Adipose tissue (tissue), 3 donors: ENCODE measurements at regions not wholly inside any gene's neighbourhood (a gene's known extent, or its start where the extent isn't known, plus 50 kb on each side); places are given as distances from the start of the nearest gene placed in this dataset.
"Not testable (repeated sequence)": the region's sequence is repeated elsewhere in the genome, so short reads cannot be mapped to it uniquely, and the experiment has no call there.

Source experiments
- H3K27ac ChIP-seq: one replicate; pipeline ENCODE4 v1.5.1; 2013; ENCODE audit warnings: low read depth, low read length
- WGBS, 3 donors: extraction: QIAGEN DNeasy Blood & Tissue Kit; methylation state at CpG; one replicate each; pipeline ENCODE4 v1.1.7; 2013; 5-methylcytosine and 5-hydroxymethylcytosine counted together
- donor health status: healthy with polysubstance abuse.
- donor health status: Bipolar disorder and iron deficiency.
- donor health status: healthy.

DNA sequence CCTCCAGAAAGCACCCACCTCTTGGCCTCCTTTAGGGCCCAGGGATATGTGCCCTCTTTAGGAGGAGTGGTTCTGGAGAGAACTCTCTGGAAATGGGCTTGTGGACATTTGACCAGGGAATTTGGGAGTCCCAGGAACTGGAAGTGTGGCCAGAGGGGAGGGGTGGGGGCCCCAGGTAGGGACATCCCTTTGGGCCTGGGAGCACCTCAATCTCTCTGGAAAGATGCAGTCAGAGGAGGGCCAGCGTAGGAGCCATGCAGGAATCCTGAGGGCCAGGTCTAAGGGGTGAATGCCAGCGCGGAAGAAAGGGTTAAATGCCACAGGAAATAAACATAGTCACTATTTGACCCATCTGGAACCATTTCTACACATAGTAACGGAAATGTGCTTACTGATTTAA lies 50.3 kb upstream of the ITGA11 start:
- no peak overlapping the region for H3K27ac ChIP-seq
- WGBS, 3 donors: 73 to 88% (median 82%) methylated on average over 4 of the region's 4 CpGs

GRCh38 chr15:68483165-68483564 lies 51.2 kb upstream of the ITGA11 start:
- 65 to 81% (median 78%) methylated on average over 3 of the region's 3 CpGs for WGBS, 3 donors
- H3K27ac ChIP-seq: no peak overlapping the region

DNA sequence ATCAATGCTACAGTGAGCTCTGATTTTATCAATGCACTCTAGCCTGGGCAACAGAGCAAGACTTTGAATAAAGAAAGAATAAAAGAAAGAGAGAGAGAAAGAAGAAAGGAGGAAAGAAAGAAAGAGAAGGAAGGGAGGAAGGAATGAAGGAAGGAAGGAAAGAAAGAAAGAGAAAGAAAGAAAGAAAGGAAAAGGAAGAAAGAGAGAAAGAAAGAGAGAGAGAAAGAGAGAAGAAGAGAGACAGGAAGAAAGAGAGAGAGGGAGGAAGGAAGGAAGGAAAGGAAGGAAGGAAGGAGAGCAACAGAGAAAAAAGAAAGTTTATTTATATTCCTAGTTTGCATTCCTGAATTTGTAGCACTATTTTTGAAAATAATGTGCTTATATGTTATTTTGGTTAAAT lies 52.3 kb upstream of the ITGA11 start:
- no peak overlapping the region for H3K27ac ChIP-seq

GRCh38 chr15:68484696-68485400 lies 52.9 kb upstream of the ITGA11 start:
- H3K27ac ChIP-seq: peak overlapping the region; percentile 47
- WGBS, 3 donors: 47 to 63% (median 60%) methylated on average over 14 of the region's 14 CpGs

DNA sequence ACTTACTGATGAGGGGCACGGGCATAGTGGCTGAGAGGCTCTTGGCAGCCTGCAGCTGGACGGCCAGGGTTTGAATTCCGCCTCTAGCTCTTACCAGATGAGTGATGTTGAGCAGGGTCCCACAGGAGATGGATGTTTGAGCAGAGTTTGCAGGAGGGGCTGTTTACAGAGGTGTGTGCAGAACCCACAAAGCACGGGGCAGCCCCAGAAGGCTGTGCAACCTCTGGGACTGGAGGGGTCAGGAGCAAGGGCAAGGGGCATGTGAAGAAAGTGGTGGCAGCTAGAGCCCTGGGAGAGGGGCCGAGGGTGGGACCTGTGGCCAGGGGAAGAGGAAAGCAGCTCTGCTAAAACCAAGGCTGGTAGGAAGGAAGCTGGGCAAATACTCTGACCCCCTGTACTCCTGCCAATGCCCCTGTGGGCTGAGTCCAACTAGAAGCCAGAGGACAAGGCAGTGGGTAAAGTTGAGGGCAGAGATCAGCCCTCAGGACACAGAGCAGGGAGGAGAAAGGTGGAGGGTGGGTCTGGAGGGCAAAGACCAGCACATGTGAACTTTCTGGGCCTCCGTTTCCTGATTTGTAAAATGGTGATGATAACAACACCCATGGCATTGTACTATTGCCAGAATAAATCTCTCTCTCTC lies 53.9 kb upstream of the ITGA11 start:
- no peak overlapping the region for H3K27ac ChIP-seq
- 43 to 73% (median 71%) methylated on average over 6 of the region's 6 CpGs for WGBS, 3 donors

- WGBS, 3 donors: 54 to 69% (median 62%) methylated on average over 5 of the region's 5 CpGs
- no peak overlapping the region for H3K27ac ChIP-seq
Measured at GRCh38 chr15:68487087-68487843, 55.3 kb upstream of the ITGA11 start.

GRCh38 chr15:68488290-68488689 lies 56.3 kb upstream of the ITGA11 start:
- H3K27ac ChIP-seq: no peak overlapping the region
- WGBS, 3 donors: 36 to 69% (median 61%) methylated on average over 5 of the region's 5 CpGs

GRCh38 chr15:68488966-68489365 lies 57.0 kb upstream of the ITGA11 start:
- 72 to 84% (median 74%) methylated on average over 5 of the region's 5 CpGs for WGBS, 3 donors
- H3K27ac ChIP-seq: no peak overlapping the region

DNA sequence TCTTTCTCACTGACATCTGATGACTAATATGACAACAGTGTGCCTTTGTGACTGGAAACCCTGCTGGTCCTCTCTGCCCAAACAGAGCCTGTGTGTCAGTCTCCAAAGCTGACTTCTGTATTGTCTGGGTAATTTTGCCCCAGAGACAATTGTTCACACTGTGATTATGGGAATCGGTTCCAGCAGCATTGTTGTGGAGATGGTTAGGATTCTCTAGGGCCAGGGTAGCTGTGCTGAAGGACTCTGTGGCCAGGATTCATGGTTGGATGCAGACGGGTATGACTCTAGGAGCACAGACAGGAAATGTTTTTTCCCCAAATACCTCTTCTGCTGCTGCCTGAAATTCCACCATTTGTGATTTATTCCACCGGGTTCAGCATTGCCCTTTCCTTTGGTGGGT lies 57.5 kb upstream of the ITGA11 start:
- WGBS, 3 donors: 49 to 59% (median 53%) methylated on average over 3 of the region's 3 CpGs
- no peak overlapping the region for H3K27ac ChIP-seq

GRCh38 chr15:68491415-68492106 lies 59.6 kb upstream of the ITGA11 start:
- H3K27ac ChIP-seq: no peak overlapping the region
- WGBS, 3 donors: 84 to 91% (median 87%) methylated on average over 5 of the region's 5 CpGs

DNA sequence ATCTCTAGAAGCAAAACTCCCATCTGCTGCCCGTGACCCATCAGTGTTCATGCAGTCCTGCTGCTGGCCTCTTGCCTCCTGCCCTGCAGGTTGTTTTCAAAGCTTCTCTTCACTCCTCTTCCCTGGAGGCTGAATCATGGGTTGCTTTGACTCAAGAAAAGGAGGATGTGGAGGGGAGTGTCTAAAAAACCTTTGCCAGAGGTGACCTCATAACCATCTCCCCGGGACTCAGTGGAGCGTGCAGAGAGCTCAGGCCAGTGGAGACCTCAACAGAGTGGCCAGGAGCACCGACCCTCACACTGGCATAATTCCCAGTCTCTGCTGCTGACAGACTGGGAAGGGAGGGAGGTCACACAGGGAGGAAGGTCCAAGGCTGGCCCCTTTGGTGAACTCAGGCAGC lies 60.9 kb upstream of the ITGA11 start:
- WGBS, 3 donors: 41 to 54% (median 44%) methylated on average over 4 of the region's 4 CpGs
- H3K27ac ChIP-seq: no peak overlapping the region

- H3K27ac ChIP-seq: no peak overlapping the region
- WGBS, 3 donors: 78 to 87% (median 84%) methylated on average over 3 of the region's 3 CpGs
Measured at GRCh38 chr15:68493629-68494028, 61.7 kb upstream of the ITGA11 start.

GRCh38 chr15:68494573-68495110 lies 62.7 kb upstream of the ITGA11 start:
- 78 to 91% (median 82%) methylated on average over 2 of the region's 2 CpGs for WGBS, 3 donors
- no peak overlapping the region for H3K27ac ChIP-seq

DNA sequence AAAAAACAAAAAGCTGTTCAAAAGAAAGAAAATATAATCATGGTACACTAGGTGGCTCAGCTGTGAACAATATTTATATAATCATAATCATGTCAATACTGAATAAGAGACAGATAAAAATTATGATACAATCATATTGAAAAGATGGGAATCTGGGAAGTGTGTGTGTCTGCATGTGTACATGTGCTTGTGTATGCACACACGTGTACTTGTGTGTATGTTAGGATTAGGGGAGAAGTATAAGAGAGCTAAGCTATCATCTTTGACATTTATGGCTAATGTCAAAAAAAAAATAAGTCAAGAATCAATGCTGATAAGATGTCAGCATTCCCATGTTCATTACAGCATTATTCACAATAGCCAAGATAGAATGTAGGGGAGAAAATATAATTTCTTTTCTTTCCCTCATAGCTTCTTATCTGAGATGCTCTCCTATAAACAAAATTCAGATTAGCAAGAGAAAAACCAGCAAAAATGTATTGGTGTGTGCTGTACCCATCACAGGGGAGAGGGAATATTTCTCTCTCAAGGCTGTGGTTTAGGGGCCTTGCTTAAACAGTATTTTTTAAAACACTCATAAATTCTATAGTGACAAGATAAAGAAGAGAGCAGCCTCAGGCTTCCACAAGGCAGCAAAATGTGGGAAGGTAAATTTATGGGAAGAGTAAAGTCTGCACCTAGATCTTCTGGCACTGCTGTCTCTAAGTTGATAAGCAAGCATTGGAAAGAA lies 63.4 kb upstream of the ITGA11 start:
- 50 to 87% (median 81%) methylated on average over 1 of the region's 1 CpG for WGBS, 3 donors

GRCh38 chr15:68495981-68496705 lies 64.2 kb upstream of the ITGA11 start:
- WGBS, 3 donors: 65 to 79% (median 78%) methylated on average over 3 of the region's 3 CpGs
- H3K27ac ChIP-seq: no peak overlapping the region

More for the DNA sequence above, 63.4 kb upstream of the ITGA11 start:
- H3K27ac ChIP-seq: no peak overlapping the region

- H3K27ac ChIP-seq: not testable (repeated sequence)
- 84 to 93% (median 87%) methylated on average over 3 of the region's 3 CpGs for WGBS, 3 donors
Measured at GRCh38 chr15:68496751-68497150, 64.8 kb upstream of the ITGA11 start.

GRCh38 chr15:68497206-68497910 lies 65.4 kb upstream of the ITGA11 start:
- 67 to 85% (median 75%) methylated on average over 5 of the region's 5 CpGs for WGBS, 3 donors
- no peak overlapping the region for H3K27ac ChIP-seq
